Breast epithelium (tissue), 4 donors: ENCODE measurements at regions not wholly inside any gene's neighbourhood (a gene's known extent, or its start where the extent isn't known, plus 50 kb on each side); places are given as distances from the start of the nearest gene placed in this dataset.

Experiments used
- DNase-seq, 2 donors: peaks; one replicate each; pipeline ENCODE4 v3.0.0-alpha.2; 2019; ENCODE audit warnings: low spot score in 2 of 2
- H3K27ac ChIP-seq, 2 donors: fragments of 200-600 bp; sonication (generic) in 1 of 2; one replicate each; pipeline ENCODE4 v1.5.1; 2016 to 2019; ENCODE audit warnings: mild to moderate bottlenecking in 1 of 2
- H3K27me3 ChIP-seq, 2 donors: fragments of 200-600 bp; sonication (generic) in 1 of 2; one replicate each; pipeline versions ENCODE4 v1.5.1 to v1.6.0; 2017 to 2019; ENCODE audit warnings: control low read depth in 1 of 2, mild to moderate bottlenecking in 1 of 2
- H3K36me3 ChIP-seq: fragments of 200-600 bp; one replicate; pipeline ENCODE4 v1.5.1; 2019
- H3K4me1 ChIP-seq, 2 donors: fragments of 200-600 bp; sonication (generic); one replicate each; pipeline ENCODE4 v1.5.1; 2016 to 2019; ENCODE audit warnings: control low read depth in 1 of 2
- H3K4me3 ChIP-seq, 3 donors: fragments of 200-600 bp; sonication (generic); 1 replicate in 2 of 3; 2 replicates in 1 of 3; pipeline ENCODE4 v1.5.1; 2016 to 2019; ENCODE audit warnings: mild to moderate bottlenecking in 3 of 3, moderate library complexity in 2 of 3
- H3K9me3 ChIP-seq, 2 donors: fragments of 200-600 bp; sonication (generic) in 1 of 2; one replicate each; pipeline ENCODE4 v1.5.1; 2016 to 2019; ENCODE audit warnings: control low read depth in 1 of 2
- POLR2A ChIP-seq: fragments of 450-650 bp; IDR thresholded peaks from one replicate; pipeline ENCODE4 v1.6.1; 2016; ENCODE audit warnings: antibody characterized with exemption, mild to moderate bottlenecking, moderate library complexity
- POLR2AphosphoS5 ChIP-seq, 3 donors: sonication (generic); formaldehyde crosslinking; IDR thresholded peaks; one replicate each; pipeline ENCODE4 v1.6.1; 2017; ENCODE audit warnings: antibody characterized with exemption in 3 of 3
- intact Hi-C: fragments of 100-400 bp; cut with DNase I; formaldehyde crosslinking; loops from one replicate; pipeline ENCODE4 v1.15.1; 2023; ENCODE audit warnings: low total_unique reads
- TF ChIP-seq, protein P1 (sequence below), 3 donors: fragments of 450-650 bp; IDR thresholded peaks; one replicate each; pipeline ENCODE4 v1.5.1; 2016 to 2017; ENCODE audit warnings: antibody characterized with exemption in 3 of 3, mild to moderate bottlenecking in 3 of 3, moderate library complexity in 3 of 3

GRCh38 chr5:105934171-105934570 lies 1736.6 kb downstream of the EFNA5 start:
- H3K4me3 ChIP-seq, result no peak overlapping the region
- H3K27me3 ChIP-seq, result no peaks in the 10 kb centered on the region
- TF ChIP-seq POLR2AphosphoS5 (IDR thresholded peaks at IDR 0.05), result no peak
- no peak for TF ChIP-seq POLR2A
- TF ChIP-seq, protein P1, sequence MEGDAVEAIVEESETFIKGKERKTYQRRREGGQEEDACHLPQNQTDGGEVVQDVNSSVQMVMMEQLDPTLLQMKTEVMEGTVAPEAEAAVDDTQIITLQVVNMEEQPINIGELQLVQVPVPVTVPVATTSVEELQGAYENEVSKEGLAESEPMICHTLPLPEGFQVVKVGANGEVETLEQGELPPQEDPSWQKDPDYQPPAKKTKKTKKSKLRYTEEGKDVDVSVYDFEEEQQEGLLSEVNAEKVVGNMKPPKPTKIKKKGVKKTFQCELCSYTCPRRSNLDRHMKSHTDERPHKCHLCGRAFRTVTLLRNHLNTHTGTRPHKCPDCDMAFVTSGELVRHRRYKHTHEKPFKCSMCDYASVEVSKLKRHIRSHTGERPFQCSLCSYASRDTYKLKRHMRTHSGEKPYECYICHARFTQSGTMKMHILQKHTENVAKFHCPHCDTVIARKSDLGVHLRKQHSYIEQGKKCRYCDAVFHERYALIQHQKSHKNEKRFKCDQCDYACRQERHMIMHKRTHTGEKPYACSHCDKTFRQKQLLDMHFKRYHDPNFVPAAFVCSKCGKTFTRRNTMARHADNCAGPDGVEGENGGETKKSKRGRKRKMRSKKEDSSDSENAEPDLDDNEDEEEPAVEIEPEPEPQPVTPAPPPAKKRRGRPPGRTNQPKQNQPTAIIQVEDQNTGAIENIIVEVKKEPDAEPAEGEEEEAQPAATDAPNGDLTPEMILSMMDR (IDR thresholded peaks at IDR 0.05), result no peak
- DNase-seq, result no peak
- intact Hi-C loops, result no loop called here
- H3K4me1 ChIP-seq, result no peaks in the 10 kb centered on the region
- no peak overlapping the region for H3K27ac ChIP-seq
- no peaks in the 10 kb centered on the region for H3K9me3 ChIP-seq
- H3K36me3 ChIP-seq, result no peaks in the 10 kb centered on the region

GRCh38 chr5:105931881-105932421 lies 1738.8 kb downstream of the EFNA5 start:
- no peak for DNase-seq
- TF ChIP-seq, protein P1 (IDR thresholded peaks at IDR 0.05), result no peak
- TF ChIP-seq POLR2A, result no peak
- TF ChIP-seq POLR2AphosphoS5 (IDR thresholded peaks at IDR 0.05), result no peak
- intact Hi-C loops, result no loop called here
- Histone ChIP-seq H3K4me1 (no peaks in the 10 kb centered on the region), H3K36me3 (no peaks in the 10 kb centered on the region), H3K4me3 (no peak overlapping the region), H3K9me3 (no peaks in the 10 kb centered on the region), H3K27me3 (no peaks in the 10 kb centered on the region), H3K27ac (no peak overlapping the region)

DNA sequence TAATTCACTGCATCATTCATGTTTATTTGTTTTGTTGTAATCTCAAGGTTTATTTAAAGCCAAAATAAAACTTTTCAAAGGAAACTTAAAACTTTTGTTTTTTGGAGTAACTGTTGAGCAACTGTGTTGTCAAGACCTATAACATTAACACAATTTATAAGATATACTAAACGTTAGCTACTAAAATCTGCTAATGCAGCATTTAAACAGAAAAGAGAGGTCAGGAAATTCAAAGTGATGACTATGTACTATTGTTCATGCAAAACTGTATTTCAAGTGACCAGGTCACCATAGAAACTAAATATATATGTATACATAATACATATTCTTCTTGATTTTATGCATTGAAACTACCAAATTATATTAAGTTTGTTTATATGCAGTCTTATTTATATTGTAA lies 1740.9 kb downstream of the EFNA5 start:
- H3K27me3 ChIP-seq, result no peaks in the 10 kb centered on the region
- no peak overlapping the region for H3K27ac ChIP-seq
- H3K9me3 ChIP-seq, result no peaks in the 10 kb centered on the region
- H3K36me3 ChIP-seq, result no peaks in the 10 kb centered on the region
- intact Hi-C loops, result no loop called here
- no peak for DNase-seq
- no peaks in the 10 kb centered on the region for H3K4me1 ChIP-seq
- TF ChIP-seq, protein P1 (IDR thresholded peaks at IDR 0.05), result no peak
- TF ChIP-seq POLR2A (no peak), POLR2AphosphoS5 (IDR thresholded peaks at IDR 0.05) (no peak)
- no peak overlapping the region for H3K4me3 ChIP-seq

DNA sequence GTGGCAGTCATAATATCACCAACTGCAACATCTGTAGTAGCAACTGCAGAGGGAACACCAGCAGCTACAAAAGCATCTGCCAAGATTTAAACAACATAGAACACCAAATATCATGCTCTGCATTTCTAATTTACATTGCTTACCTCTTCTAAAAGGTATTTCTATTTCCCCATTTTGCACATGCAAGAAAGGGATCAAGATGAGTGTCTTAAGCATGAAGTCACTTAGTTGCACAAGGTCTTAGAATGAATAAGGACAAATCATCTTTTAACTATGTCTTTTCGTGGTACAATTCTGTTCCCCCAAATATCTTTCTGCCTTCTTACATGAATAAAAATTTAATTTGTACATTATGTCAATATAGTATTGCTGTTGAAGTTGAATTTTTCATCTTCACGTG lies 1746.4 kb downstream of the EFNA5 start:
- Histone ChIP-seq H3K4me1 (no peaks in the 10 kb centered on the region), H3K27me3 (no peaks in the 10 kb centered on the region), H3K4me3 (no peak overlapping the region), H3K27ac (no peak overlapping the region), H3K36me3 (no peaks in the 10 kb centered on the region), H3K9me3 (no peaks in the 10 kb centered on the region)
- TF ChIP-seq POLR2AphosphoS5 (IDR thresholded peaks at IDR 0.05) (no peak), POLR2A (no peak)
- TF ChIP-seq, protein P1 (IDR thresholded peaks at IDR 0.05), result no peak
- no peak for DNase-seq
- intact Hi-C loops, result no loop called here

- Histone ChIP-seq H3K27me3 (no peaks in the 10 kb centered on the region), H3K9me3 (no peaks in the 10 kb centered on the region), H3K4me1 (no peaks in the 10 kb centered on the region), H3K36me3 (no peaks in the 10 kb centered on the region), H3K27ac (no peak overlapping the region), H3K4me3 (no peak overlapping the region)
- no peak for DNase-seq
- TF ChIP-seq, protein P1 (IDR thresholded peaks at IDR 0.05), result no peak
- TF ChIP-seq POLR2AphosphoS5 (IDR thresholded peaks at IDR 0.05) (no peak), POLR2A (no peak)
- intact Hi-C loops, result no loop called here
These were observed 1748.2 kb downstream of the EFNA5 start for GRCh38 chr5:105922574-105922973.
